ENCODE measurements at regions not wholly inside any gene's neighbourhood (a gene's known extent, or its start where the extent isn't known, plus 50 kb on each side); places are given as distances from the start of the nearest gene placed in this dataset.

DNA sequence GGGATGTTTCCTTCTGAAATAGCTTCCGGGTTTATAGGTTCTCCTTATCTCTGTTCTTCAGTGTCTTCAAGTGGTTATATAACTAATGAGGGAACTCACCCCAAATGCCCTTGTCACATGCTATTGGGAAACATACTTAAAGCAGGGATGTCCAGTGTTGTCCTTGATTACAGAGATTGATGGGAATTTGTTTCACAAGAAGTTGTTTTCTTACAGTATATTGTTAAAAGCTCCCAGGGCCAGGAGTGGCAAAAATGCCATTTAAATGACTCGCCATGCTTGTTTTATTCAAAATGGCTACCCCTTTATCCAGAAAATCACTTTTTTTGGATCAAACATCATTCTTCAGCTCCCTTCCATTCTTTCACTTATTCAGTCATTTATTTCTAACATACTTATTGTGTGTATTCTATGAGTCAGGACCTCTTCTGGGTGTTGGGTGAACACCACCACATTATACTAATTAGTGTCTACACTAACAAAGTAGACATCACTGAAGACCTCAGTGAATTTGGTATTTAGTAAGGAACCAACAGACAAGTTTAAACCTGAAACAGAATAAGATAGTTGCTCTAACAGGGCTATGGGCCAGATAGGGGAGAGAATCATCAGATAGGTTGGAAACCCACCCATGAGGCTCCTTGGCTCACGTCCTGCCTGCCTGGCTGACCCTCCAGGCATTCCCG is 791.1 kb downstream of the MAFB start:
- TF ChIP-seq, protein P1, sequence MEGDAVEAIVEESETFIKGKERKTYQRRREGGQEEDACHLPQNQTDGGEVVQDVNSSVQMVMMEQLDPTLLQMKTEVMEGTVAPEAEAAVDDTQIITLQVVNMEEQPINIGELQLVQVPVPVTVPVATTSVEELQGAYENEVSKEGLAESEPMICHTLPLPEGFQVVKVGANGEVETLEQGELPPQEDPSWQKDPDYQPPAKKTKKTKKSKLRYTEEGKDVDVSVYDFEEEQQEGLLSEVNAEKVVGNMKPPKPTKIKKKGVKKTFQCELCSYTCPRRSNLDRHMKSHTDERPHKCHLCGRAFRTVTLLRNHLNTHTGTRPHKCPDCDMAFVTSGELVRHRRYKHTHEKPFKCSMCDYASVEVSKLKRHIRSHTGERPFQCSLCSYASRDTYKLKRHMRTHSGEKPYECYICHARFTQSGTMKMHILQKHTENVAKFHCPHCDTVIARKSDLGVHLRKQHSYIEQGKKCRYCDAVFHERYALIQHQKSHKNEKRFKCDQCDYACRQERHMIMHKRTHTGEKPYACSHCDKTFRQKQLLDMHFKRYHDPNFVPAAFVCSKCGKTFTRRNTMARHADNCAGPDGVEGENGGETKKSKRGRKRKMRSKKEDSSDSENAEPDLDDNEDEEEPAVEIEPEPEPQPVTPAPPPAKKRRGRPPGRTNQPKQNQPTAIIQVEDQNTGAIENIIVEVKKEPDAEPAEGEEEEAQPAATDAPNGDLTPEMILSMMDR (IDR thresholded peaks at IDR 0.05), result no peak
- no peak for TF ChIP-seq EP300 (IDR thresholded peaks at IDR 0.05)
- no peak for TF ChIP-seq POLR2A (IDR thresholded peaks at IDR 0.05)
- TF ChIP-seq POLR2AphosphoS5 (IDR thresholded peaks at IDR 0.05), result no peak

Data from sigmoid colon (tissue), 4 donors.